ENCODE measurements at regions not wholly inside any gene's neighbourhood (a gene's known extent, or its start where the extent isn't known, plus 50 kb on each side); places are given as distances from the start of the nearest gene placed in this dataset.

- no peak overlapping the region for H3K4me3 ChIP-seq (ENCODE audit: low read depth, low read length, poor library complexity, severe bottlenecking)
- H3K36me3 ChIP-seq (ENCODE audit: insufficient read depth, low read length), result no peaks in the 10 kb centered on the region
- TF ChIP-seq CTCF (conservative IDR thresholded peaks at IDR 0.05; ENCODE audit: low read length), result no peak
- TF ChIP-seq EZH2phosphoT487 (IDR thresholded peaks at IDR 0.05; ENCODE audit: borderline replicate concordance, low read depth, low read length), result no peak
- H3K79me2 ChIP-seq (ENCODE audit: insufficient read depth, low read depth, low read length), result no peaks in the 10 kb centered on the region
- BruUV-seq (replicated peaks), result no TSS peak
- intact Hi-C loops (cut with micrococcal nuclease; ENCODE audit: unreplicated experiment), result no loop called here
- POLR2A ChIA-PET, result no interaction called here
- no peak for DNase-seq (ENCODE audit: low spot score)
- H3K27ac ChIP-seq (ENCODE audit: low read depth, low read length, poor library complexity, severe bottlenecking), result no peak overlapping the region
- no peak overlapping the region for H3K4me2 ChIP-seq (ENCODE audit: low read length)
- H2AFZ ChIP-seq (ENCODE audit: low read length), result no peak overlapping the region
- CTCF ChIA-PET (ENCODE audit: unreplicated experiment), result no interaction called here
- no peaks in the 10 kb centered on the region for H3K9me2 ChIP-seq (ENCODE audit: insufficient read depth, low read length)
- H4K20me1 ChIP-seq (ENCODE audit: insufficient read depth, low read length), result no peaks in the 10 kb centered on the region
- no peaks in the 10 kb centered on the region for H3K4me1 ChIP-seq (ENCODE audit: insufficient read depth, low read length, poor library complexity, severe bottlenecking)
- H3K9me3 ChIP-seq (ENCODE audit: low read length), result no peaks in the 10 kb centered on the region
Observed at GRCh38 chrX:8310409-8310808, 139.3 kb upstream of the VCX2 start.

- Histone ChIP-seq H2AFZ (ENCODE audit: low read length) (no peak overlapping the region), H3K4me1 (ENCODE audit: insufficient read depth, low read length, poor library complexity, severe bottlenecking) (no peaks in the 10 kb centered on the region), H3K9me2 (ENCODE audit: insufficient read depth, low read length) (no peaks in the 10 kb centered on the region), H3K4me2 (ENCODE audit: low read length) (no peak overlapping the region), H3K27ac (ENCODE audit: low read depth, low read length, poor library complexity, severe bottlenecking) (no peak overlapping the region), H4K20me1 (ENCODE audit: insufficient read depth, low read length) (no peaks in the 10 kb centered on the region), H3K79me2 (ENCODE audit: insufficient read depth, low read depth, low read length) (no peaks in the 10 kb centered on the region), H3K9me3 (ENCODE audit: low read length) (no peaks in the 10 kb centered on the region), H3K4me3 (ENCODE audit: low read depth, low read length, poor library complexity, severe bottlenecking) (no peak overlapping the region), H3K36me3 (ENCODE audit: insufficient read depth, low read length) (no peaks in the 10 kb centered on the region)
- TF ChIP-seq CTCF (conservative IDR thresholded peaks at IDR 0.05; ENCODE audit: low read length), result no peak
- no peak for TF ChIP-seq EZH2phosphoT487 (IDR thresholded peaks at IDR 0.05; ENCODE audit: borderline replicate concordance, low read depth, low read length)
- DNase-seq (ENCODE audit: low spot score), result no peak
- ChIA-PET CTCF (ENCODE audit: unreplicated experiment) (no interaction called here), POLR2A (no interaction called here)
- no TSS peak for BruUV-seq (replicated peaks)
- intact Hi-C loops (cut with micrococcal nuclease; ENCODE audit: unreplicated experiment), result no loop called here
Observed at GRCh38 chrX:8313844-8314243, 142.8 kb upstream of the VCX2 start.

GRCh38 chrX:8314881-8315280, 143.8 kb upstream of the VCX2 start:
- no peaks in the 10 kb centered on the region for H4K20me1 ChIP-seq (ENCODE audit: insufficient read depth, low read length)
- ChIA-PET CTCF (ENCODE audit: unreplicated experiment) (no interaction called here), POLR2A (no interaction called here)
- no peaks in the 10 kb centered on the region for H3K79me2 ChIP-seq (ENCODE audit: insufficient read depth, low read depth, low read length)
- H3K9me2 ChIP-seq (ENCODE audit: insufficient read depth, low read length), result no peaks in the 10 kb centered on the region
- H3K4me2 ChIP-seq (ENCODE audit: low read length), result no peak overlapping the region
- H2AFZ ChIP-seq (ENCODE audit: low read length), result no peak overlapping the region
- no peaks in the 10 kb centered on the region for H3K9me3 ChIP-seq (ENCODE audit: low read length)
- no peak overlapping the region for H3K4me3 ChIP-seq (ENCODE audit: low read depth, low read length, poor library complexity, severe bottlenecking)
- no TSS peak for BruUV-seq (replicated peaks)
- DNase-seq (ENCODE audit: low spot score), result no peak
- no peak overlapping the region for H3K27ac ChIP-seq (ENCODE audit: low read depth, low read length, poor library complexity, severe bottlenecking)
- TF ChIP-seq CTCF (conservative IDR thresholded peaks at IDR 0.05; ENCODE audit: low read length), result no peak
- no peak for TF ChIP-seq EZH2phosphoT487 (IDR thresholded peaks at IDR 0.05; ENCODE audit: borderline replicate concordance, low read depth, low read length)
- no peaks in the 10 kb centered on the region for H3K4me1 ChIP-seq (ENCODE audit: insufficient read depth, low read length, poor library complexity, severe bottlenecking)
- intact Hi-C loops (cut with micrococcal nuclease; ENCODE audit: unreplicated experiment), result no loop called here
- no peaks in the 10 kb centered on the region for H3K36me3 ChIP-seq (ENCODE audit: insufficient read depth, low read length)

Measured in OCI-LY7 (cell line).